ENCODE measurements at regions not wholly inside any gene's neighbourhood (a gene's known extent, or its start where the extent isn't known, plus 50 kb on each side); places are given as distances from the start of the nearest gene placed in this dataset.
"Not testable (repeated sequence)": the region's sequence is repeated elsewhere in the genome, so short reads cannot be mapped to it uniquely, and the experiment has no call there.

GRCh38 chr6:169099411-169100202 is 154.0 kb downstream of the THBS2 start:
- DNase-seq: no peak

- not testable (repeated sequence) for DNase-seq
Observed at GRCh38 chr6:169098651-169099050, 155.0 kb downstream of the THBS2 start.

- no peak for DNase-seq
Observed at GRCh38 chr6:169098116-169098515, 155.5 kb downstream of the THBS2 start.

- no peak for DNase-seq
Observed at GRCh38 chr6:169097381-169097959, 156.2 kb downstream of the THBS2 start.

GRCh38 chr6:169096388-169096787 is 157.3 kb downstream of the THBS2 start:
- DNase-seq: no peak

GRCh38 chr6:169095153-169095552 is 158.5 kb downstream of the THBS2 start:
- no peak for DNase-seq

GRCh38 chr6:169094552-169094950 is 159.1 kb downstream of the THBS2 start:
- no peak for DNase-seq

GRCh38 chr6:169093770-169094551 is 159.7 kb downstream of the THBS2 start:
- no peak for DNase-seq

- no peak for DNase-seq
Observed at GRCh38 chr6:169093066-169093723, 160.5 kb downstream of the THBS2 start.

GRCh38 chr6:169092375-169092774 is 161.3 kb downstream of the THBS2 start:
- DNase-seq: peak; percentile 86

GRCh38 chr6:169090514-169091127 is 163.0 kb downstream of the THBS2 start:
- not testable (repeated sequence) for DNase-seq

GRCh38 chr6:169088762-169089161 is 164.9 kb downstream of the THBS2 start:
- no peak for DNase-seq

- no peak for DNase-seq
Observed at GRCh38 chr6:169087443-169088041, 166.1 kb downstream of the THBS2 start.

GRCh38 chr6:169086616-169087015 is 167.0 kb downstream of the THBS2 start:
- DNase-seq: not testable (repeated sequence)

GRCh38 chr6:169086020-169086419 is 167.6 kb downstream of the THBS2 start:
- DNase-seq: no peak

GRCh38 chr6:169085466-169085865 is 168.2 kb downstream of the THBS2 start:
- DNase-seq: no peak

- DNase-seq: not testable (repeated sequence)
Observed at GRCh38 chr6:169084557-169084956, 169.1 kb downstream of the THBS2 start.

- peak; percentile 53 for DNase-seq
Observed at GRCh38 chr6:169084067-169084466, 169.6 kb downstream of the THBS2 start.

- no peak for DNase-seq
Observed at GRCh38 chr6:169083508-169083874, 170.2 kb downstream of the THBS2 start.

- DNase-seq: no peak
Observed at GRCh38 chr6:169082817-169083507, 170.7 kb downstream of the THBS2 start.

- DNase-seq: no peak
Observed at GRCh38 chr6:169082093-169082492, 171.6 kb downstream of the THBS2 start.

- DNase-seq: no peak
Observed at GRCh38 chr6:169081248-169081647, 172.4 kb downstream of the THBS2 start.

All from NCI-H2029 (cell line).